B cell (primary cell): ENCODE measurements at regions not wholly inside any gene's neighbourhood (a gene's known extent, or its start where the extent isn't known, plus 50 kb on each side); places are given as distances from the start of the nearest gene placed in this dataset.

ENCODE experiments used
- ATAC-seq: fragments of 200-7000 bp; cut with Tn5 transposase; one replicate; pipeline ENCODE4 v1.10.0; 2021; ENCODE audit warnings: low read depth, mild to moderate bottlenecking, moderate number of reproducible peaks, moderate library complexity
- CTCF ChIA-PET: fragments of 350-600 bp; sonication (Branson Sonifier 250); formaldehyde crosslinking; loops from one replicate; lab custom pipeline; 2021; ENCODE audit warnings: antibody characterized with exemption, inconsistent platforms; lab: Charles Lee
- POLR2A ChIA-PET: fragments of 350-600 bp; sonication (Branson Sonifier 250); formaldehyde crosslinking; loops from one replicate; lab custom pipeline; 2021; ENCODE audit warnings: antibody characterized with exemption; lab: Charles Lee
- DNase-seq: peaks from one replicate; pipeline ENCODE4 v3.0.0; 2013
- H2AFZ ChIP-seq: 2 replicates; pipeline ENCODE4 v1.6.1; 2012; ENCODE audit warnings: mild to moderate bottlenecking, low read depth, low read length; ENCODE audit not compliant: insufficient read depth, poor library complexity, severe bottlenecking
- H3K27ac ChIP-seq, 2 donors: 1 replicate in 1 of 2; 2 replicates in 1 of 2; pipeline ENCODE4 v1.5.1; 2012 to 2013; ENCODE audit warnings: low read length in 2 of 2, mild to moderate bottlenecking in 2 of 2, moderate library complexity in 1 of 2
- H3K27me3 ChIP-seq, 4 experiments: fragments of 200-600 bp in 1 of 4; sonication (generic) in 1 of 4; replicated peaks in 1 of 4; 1 replicate in 2 of 4; 2 replicates in 2 of 4; pipeline versions ENCODE4 v1.6.1 to v1.7.0; 2013 to 2016; ENCODE audit warnings: low read length in 3 of 4, mild to moderate bottlenecking in 2 of 4, mixed read lengths in 1 of 4, moderate library complexity in 1 of 4; ENCODE audit not compliant: insufficient read depth in 4 of 4, control insufficient read depth in 3 of 4; ENCODE audit errors: control extremely low read depth in 1 of 4
- H3K36me3 ChIP-seq, 2 experiments: replicated peaks in 1 of 2; 1 replicate in 1 of 2; 2 replicates in 1 of 2; pipeline versions ENCODE4 v1.6.1 to v1.7.1; 2013; ENCODE audit warnings: low read length in 1 of 2; ENCODE audit not compliant: insufficient read depth in 2 of 2, control insufficient read depth in 1 of 2; ENCODE audit errors: control extremely low read depth in 1 of 2, extremely low read depth in 1 of 2
- H3K4me1 ChIP-seq, 2 donors: fragments of 200-600 bp in 1 of 2; sonication (generic) in 1 of 2; 1 replicate in 1 of 2; 2 replicates in 1 of 2; pipeline versions ENCODE4 v1.5.1 to v1.6.1; 2013 to 2017; ENCODE audit warnings: low read length in 2 of 2; ENCODE audit not compliant: control insufficient read depth in 2 of 2, insufficient read depth in 2 of 2
- H3K4me2 ChIP-seq: replicated peaks from 2 replicates; pipeline ENCODE3; 2012; ENCODE audit warnings: mild to moderate bottlenecking, low read depth, low read length; ENCODE audit not compliant: poor library complexity, severe bottlenecking
- H3K4me3 ChIP-seq, 5 experiments: fragments of 200-600 bp in 1 of 5; sonication (generic) in 1 of 5; 1 replicate in 3 of 5; 2 replicates in 2 of 5; pipeline versions ENCODE4 v1.5.1 to v1.7.0; 2011 to 2016; ENCODE audit warnings: low read length in 4 of 5, mild to moderate bottlenecking in 4 of 5, low read depth in 2 of 5, control low read depth in 1 of 5, moderate library complexity in 1 of 5; ENCODE audit not compliant: insufficient read depth in 1 of 5; ENCODE audit errors: control extremely low read depth in 1 of 5, extremely low read depth in 1 of 5
- H3K79me2 ChIP-seq: fragments of 200-600 bp; sonication (generic); one replicate; pipeline ENCODE4 v1.6.0; 2016; ENCODE audit warnings: low read length; ENCODE audit not compliant: control insufficient read depth, insufficient read depth
- H3K9ac ChIP-seq: fragments of 200-600 bp; sonication (generic); 2 replicates; pipeline ENCODE4 v1.6.1; 2017; ENCODE audit warnings: mild to moderate bottlenecking, low read length, moderate library complexity
- H3K9me3 ChIP-seq, 3 donors: one replicate each; pipeline versions ENCODE4 v1.6.1 to v1.7.1; 2013; ENCODE audit warnings: low read length in 2 of 3; ENCODE audit not compliant: control insufficient read depth in 2 of 3, insufficient read depth in 1 of 3; ENCODE audit errors: control extremely low read depth in 1 of 3
- H4K20me1 ChIP-seq: 2 replicates; pipeline ENCODE4 v1.6.0; 2012; ENCODE audit warnings: mild to moderate bottlenecking, low read length; ENCODE audit not compliant: insufficient read depth, control insufficient read depth, poor library complexity, severe bottlenecking
- H3K27ac Mint-ChIP-seq: one replicate; pipeline ENCODE4 v1.8.0; 2021; ENCODE audit warnings: mixed read lengths
- H3K27me3 Mint-ChIP-seq: one replicate; pipeline ENCODE4 v1.8.0; 2021; ENCODE audit warnings: mixed read lengths
- H3K4me1 Mint-ChIP-seq: one replicate; pipeline ENCODE4 v1.8.0; 2021; ENCODE audit warnings: mixed read lengths
- H3K4me3 Mint-ChIP-seq: one replicate; pipeline ENCODE4 v1.8.0; 2021; ENCODE audit warnings: mixed read lengths
- H3K9me3 Mint-ChIP-seq: one replicate; pipeline ENCODE4 v1.8.0; 2022; ENCODE audit warnings: mixed read lengths; ENCODE audit not compliant: insufficient read depth
- EZH2 ChIP-seq: IDR thresholded peaks from 2 replicates; pipeline ENCODE4 v1.6.1; 2012; ENCODE audit warnings: borderline replicate concordance, low read depth, mild to moderate bottlenecking, moderate library complexity, low read length; ENCODE audit not compliant: insufficient read depth, poor library complexity, severe bottlenecking
- WGBS: methylation state at CpG from one replicate; pipeline ENCODE4 v1.1.5; 2013; ENCODE audit warnings: missing lambda C conversion rate; ENCODE audit not compliant: insufficient coverage; 5-methylcytosine and 5-hydroxymethylcytosine counted together
- intact Hi-C: fragments of 100-400 bp; cut with micrococcal nuclease; formaldehyde crosslinking; loops from one replicate; pipeline ENCODE4 v1.10.0; 2022
- TF ChIP-seq, protein P1 (sequence below): fragments of 200-600 bp; IDR thresholded peaks from one replicate; pipeline ENCODE4 v1.8.0; 2022; ENCODE audit warnings: antibody characterized with exemption, mild to moderate bottlenecking

GRCh38 chr6:113122060-113122459, 735.1 kb upstream of the MARCKS start:
- peaks cover 4% of the 10 kb centered on the region for H3K9me3 Mint-ChIP-seq
- no peak overlapping the region for H3K4me2 ChIP-seq

GRCh38 chr6:113125626-113126025, 731.5 kb upstream of the MARCKS start:
- Mint-ChIP-seq H3K4me1 (no peaks in the 10 kb centered on the region), H3K27me3 (peaks cover 2% of the 10 kb centered on the region), H3K4me3 (no peak overlapping the region), H3K9me3 (no peaks in the 10 kb centered on the region), H3K27ac (no peak overlapping the region)
- Histone ChIP-seq H2AFZ (no peak overlapping the region), H3K36me3 (no peaks in the 10 kb centered on the region), H3K79me2 (no peaks in the 10 kb centered on the region), H3K9ac (no peak overlapping the region), H3K4me1 (no peaks in the 10 kb centered on the region), H3K27me3 (no peaks in the 10 kb centered on the region), H3K27ac (no peak overlapping the region), H4K20me1 (no peaks in the 10 kb centered on the region), H3K9me3 (no peaks in the 10 kb centered on the region), H3K4me2 (no peak overlapping the region), H3K4me3 (no peak overlapping the region)
- no peak for ATAC-seq
- TF ChIP-seq EZH2 = no peak
- TF ChIP-seq, protein P1, sequence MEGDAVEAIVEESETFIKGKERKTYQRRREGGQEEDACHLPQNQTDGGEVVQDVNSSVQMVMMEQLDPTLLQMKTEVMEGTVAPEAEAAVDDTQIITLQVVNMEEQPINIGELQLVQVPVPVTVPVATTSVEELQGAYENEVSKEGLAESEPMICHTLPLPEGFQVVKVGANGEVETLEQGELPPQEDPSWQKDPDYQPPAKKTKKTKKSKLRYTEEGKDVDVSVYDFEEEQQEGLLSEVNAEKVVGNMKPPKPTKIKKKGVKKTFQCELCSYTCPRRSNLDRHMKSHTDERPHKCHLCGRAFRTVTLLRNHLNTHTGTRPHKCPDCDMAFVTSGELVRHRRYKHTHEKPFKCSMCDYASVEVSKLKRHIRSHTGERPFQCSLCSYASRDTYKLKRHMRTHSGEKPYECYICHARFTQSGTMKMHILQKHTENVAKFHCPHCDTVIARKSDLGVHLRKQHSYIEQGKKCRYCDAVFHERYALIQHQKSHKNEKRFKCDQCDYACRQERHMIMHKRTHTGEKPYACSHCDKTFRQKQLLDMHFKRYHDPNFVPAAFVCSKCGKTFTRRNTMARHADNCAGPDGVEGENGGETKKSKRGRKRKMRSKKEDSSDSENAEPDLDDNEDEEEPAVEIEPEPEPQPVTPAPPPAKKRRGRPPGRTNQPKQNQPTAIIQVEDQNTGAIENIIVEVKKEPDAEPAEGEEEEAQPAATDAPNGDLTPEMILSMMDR = no peak
- ChIA-PET CTCF (no interaction called here), POLR2A (no interaction called here)
- no peak for DNase-seq
- no CpG with 5 or more reads among the region's 2 CpGs for WGBS
- intact Hi-C loops = no loop called here

More at GRCh38 chr6:113122060-113122459, 735.1 kb upstream of the MARCKS start:
- H2AFZ ChIP-seq = no peak overlapping the region
- intact Hi-C loops = no loop called here
- ChIA-PET CTCF (no interaction called here), POLR2A (no interaction called here)
- no peak overlapping the region for H3K27ac ChIP-seq
- Mint-ChIP-seq H3K4me3 (no peak overlapping the region), H3K27me3 (peaks cover 2% of the 10 kb centered on the region), H3K27ac (no peak overlapping the region), H3K4me1 (no peaks in the 10 kb centered on the region)
- no CpG with 5 or more reads among the region's 1 CpG for WGBS
- no peaks in the 10 kb centered on the region for H3K36me3 ChIP-seq
- H3K4me3 ChIP-seq = no peak overlapping the region
- TF ChIP-seq, protein P1 = no peak
- no peak for TF ChIP-seq EZH2
- no peaks in the 10 kb centered on the region for H3K27me3 ChIP-seq
- ATAC-seq (no peak), DNase-seq (no peak)
- H3K9ac ChIP-seq = no peak overlapping the region
- no peaks in the 10 kb centered on the region for H3K79me2 ChIP-seq
- H3K4me1 ChIP-seq = no peaks in the 10 kb centered on the region
- no peaks in the 10 kb centered on the region for H4K20me1 ChIP-seq
- no peaks in the 10 kb centered on the region for H3K9me3 ChIP-seq
